ENCODE measurements at regions not wholly inside any gene's neighbourhood (a gene's known extent, or its start where the extent isn't known, plus 50 kb on each side); places are given as distances from the start of the nearest gene placed in this dataset.

GRCh38 chr18:46204143-46204542 lies 100.0 kb downstream of the HAUS1 start:
- ChIA-PET POLR2A (no interaction called here), CTCF (interaction anchor here (1.0 kb wide), 2 partner anchors 8 to 31 kb away, joined by 3 to 4 read pairs; a partner anchor contains a TSS)
- H3K9me3 ChIP-seq (replicated peaks; ENCODE audit: control insufficient read depth, insufficient read depth, low read length), result no peaks in the 10 kb centered on the region
- no TSS peak for BruUV-seq (replicated peaks)
- peaks cover 36% of the 10 kb centered on the region for H3K79me2 ChIP-seq (ENCODE audit: control insufficient read depth, insufficient read depth, low read length)
- peaks cover 2% of the 10 kb centered on the region for H4K20me1 ChIP-seq (replicated peaks; ENCODE audit: control insufficient read depth, extremely low read depth, insufficient read depth, low read length)
- H2AFZ ChIP-seq (ENCODE audit: low read depth, low read length), result no peak overlapping the region
- DNase-seq (ENCODE audit: low read depth, low spot score), result no peak
- no peaks in the 10 kb centered on the region for H3K27me3 ChIP-seq (ENCODE audit: control insufficient read depth in 2 of 2, insufficient read depth in 2 of 2, low read length in 2 of 2)
- FAIRE-seq, result no peak
- no peak overlapping the region for H3K4me3 ChIP-seq (replicated peaks in 1 of 3; ENCODE audit: insufficient read depth in 1 of 3, low read depth in 1 of 3, low read length in 3 of 3)
- intact Hi-C loops (cut with micrococcal nuclease) (no loop called here), dilution Hi-C loops (cut with MboI; ENCODE audit: extremely low pct_ligation_motif_present, low sequenced_read_pairs) (no loop called here)
- H3K4me2 ChIP-seq (ENCODE audit: insufficient read depth, low read length), result no peak overlapping the region
- peaks cover 12% of the 10 kb centered on the region for H3K4me1 ChIP-seq (ENCODE audit: control insufficient read depth, extremely low read depth, insufficient read depth, low read length)
- no peaks in the 10 kb centered on the region for H3K36me3 ChIP-seq (ENCODE audit: control insufficient read depth in 2 of 2, extremely low read depth in 1 of 2, insufficient read depth in 2 of 2, low read length in 2 of 2)
- H3K9ac ChIP-seq (replicated peaks; ENCODE audit: extremely low read depth, insufficient read depth, low read length), result no peak overlapping the region
- TF ChIP-seq FOS (IDR thresholded peaks at IDR 0.05; ENCODE audit: borderline replicate concordance, insufficient read depth, low read length), result no peak
- no peak for TF ChIP-seq EZH2 (IDR thresholded peaks at IDR 0.05; ENCODE audit: borderline replicate concordance, low read depth, low read length, severe bottlenecking)
- TF ChIP-seq, protein P1, sequence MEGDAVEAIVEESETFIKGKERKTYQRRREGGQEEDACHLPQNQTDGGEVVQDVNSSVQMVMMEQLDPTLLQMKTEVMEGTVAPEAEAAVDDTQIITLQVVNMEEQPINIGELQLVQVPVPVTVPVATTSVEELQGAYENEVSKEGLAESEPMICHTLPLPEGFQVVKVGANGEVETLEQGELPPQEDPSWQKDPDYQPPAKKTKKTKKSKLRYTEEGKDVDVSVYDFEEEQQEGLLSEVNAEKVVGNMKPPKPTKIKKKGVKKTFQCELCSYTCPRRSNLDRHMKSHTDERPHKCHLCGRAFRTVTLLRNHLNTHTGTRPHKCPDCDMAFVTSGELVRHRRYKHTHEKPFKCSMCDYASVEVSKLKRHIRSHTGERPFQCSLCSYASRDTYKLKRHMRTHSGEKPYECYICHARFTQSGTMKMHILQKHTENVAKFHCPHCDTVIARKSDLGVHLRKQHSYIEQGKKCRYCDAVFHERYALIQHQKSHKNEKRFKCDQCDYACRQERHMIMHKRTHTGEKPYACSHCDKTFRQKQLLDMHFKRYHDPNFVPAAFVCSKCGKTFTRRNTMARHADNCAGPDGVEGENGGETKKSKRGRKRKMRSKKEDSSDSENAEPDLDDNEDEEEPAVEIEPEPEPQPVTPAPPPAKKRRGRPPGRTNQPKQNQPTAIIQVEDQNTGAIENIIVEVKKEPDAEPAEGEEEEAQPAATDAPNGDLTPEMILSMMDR (IDR thresholded peaks at IDR 0.05; ENCODE audit: extremely low read depth in 1 of 2, insufficient read depth in 1 of 2, low read depth in 1 of 2, low read length in 2 of 2), result no peak
- TF ChIP-seq GATA2 (IDR thresholded peaks at IDR 0.05; ENCODE audit: insufficient read depth, insufficient read length, low read depth, low read length), result no peak
- no peak for TF ChIP-seq POLR2AphosphoS5 (IDR thresholded peaks at IDR 0.05; ENCODE audit: insufficient read depth, low read depth, low read length)
- no peak for TF ChIP-seq POLR2A (IDR thresholded peaks at IDR 0.05; ENCODE audit: low read depth, low read length)
- no peak for TF ChIP-seq JUN (IDR thresholded peaks at IDR 0.05; ENCODE audit: borderline replicate concordance, insufficient read depth, insufficient read length, low read depth)
- H3K27ac ChIP-seq (ENCODE audit: insufficient read depth, low read depth, low read length), result no peak overlapping the region
- no peaks in the 10 kb centered on the region for H3K9me1 ChIP-seq (replicated peaks; ENCODE audit: control insufficient read depth, extremely low read depth, insufficient read depth, low read length)
